GM23248 (cell line): ENCODE measurements at regions not wholly inside any gene's neighbourhood (a gene's known extent, or its start where the extent isn't known, plus 50 kb on each side); places are given as distances from the start of the nearest gene placed in this dataset.

Experiments used
- EZH2 ChIP-seq: fragments of 200-600 bp; sonication (generic); IDR thresholded peaks from 2 replicates; pipeline ENCODE4 v1.6.1; 2018; ENCODE audit warnings: antibody characterized with exemption, mild to moderate bottlenecking; ENCODE audit not compliant: insufficient read depth, poor library complexity, severe bottlenecking
- EZH2phosphoT487 ChIP-seq: fragments of 200-600 bp; sonication (generic); IDR thresholded peaks from 2 replicates; pipeline ENCODE4 v1.6.1; 2018; ENCODE audit warnings: antibody characterized with exemption, moderate library complexity, mild to moderate bottlenecking, low read depth; ENCODE audit not compliant: insufficient read depth

GRCh38 chr9:105151686-105151995 is 92.8 kb upstream of the SLC44A1 start:
- TF ChIP-seq EZH2 (no peak), EZH2phosphoT487 (no peak)
